GM08714 (cell line): ENCODE measurements at regions not wholly inside any gene's neighbourhood (a gene's known extent, or its start where the extent isn't known, plus 50 kb on each side); places are given as distances from the start of the nearest gene placed in this dataset.

Experiments
- H3K4me3 ChIP-seq: fragments of 200-500 bp; sonication (Bioruptor generic); 2 replicates; pipeline ENCODE4 v1.5.1; 2014; ENCODE audit warnings: mild to moderate bottlenecking, low read length, inconsistent platforms
- ZNF274 ChIP-seq: IDR thresholded peaks from 2 replicates; pipeline ENCODE4 v1.6.1; 2012; ENCODE audit warnings: mild to moderate bottlenecking, low read depth, low read length

DNA sequence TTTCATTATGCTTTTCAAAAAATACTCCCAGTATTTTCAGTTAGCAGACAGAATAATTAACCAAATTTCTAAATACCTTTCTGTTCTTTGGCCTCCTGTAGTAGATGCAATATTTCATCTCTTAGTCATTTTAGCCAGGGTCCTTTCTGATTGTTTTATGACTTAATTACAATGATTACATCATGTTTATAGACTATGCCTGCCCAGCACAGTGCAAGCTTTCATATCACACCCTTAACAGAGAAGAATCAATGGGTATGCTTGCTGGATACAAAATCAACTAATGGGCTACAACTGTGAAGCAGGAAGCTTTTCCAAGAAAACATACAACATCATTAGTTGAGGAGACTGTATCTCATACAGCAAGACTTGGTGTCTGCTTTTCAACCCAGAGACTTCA, 119.8 kb upstream of the NRSN1 start:
- no peak overlapping the region for H3K4me3 ChIP-seq
- no peak for TF ChIP-seq ZNF274

- no peak for TF ChIP-seq ZNF274
- H3K4me3 ChIP-seq: no peak overlapping the region
These were observed 116.7 kb upstream of the NRSN1 start for GRCh38 chr6:24009319-24009718.

DNA sequence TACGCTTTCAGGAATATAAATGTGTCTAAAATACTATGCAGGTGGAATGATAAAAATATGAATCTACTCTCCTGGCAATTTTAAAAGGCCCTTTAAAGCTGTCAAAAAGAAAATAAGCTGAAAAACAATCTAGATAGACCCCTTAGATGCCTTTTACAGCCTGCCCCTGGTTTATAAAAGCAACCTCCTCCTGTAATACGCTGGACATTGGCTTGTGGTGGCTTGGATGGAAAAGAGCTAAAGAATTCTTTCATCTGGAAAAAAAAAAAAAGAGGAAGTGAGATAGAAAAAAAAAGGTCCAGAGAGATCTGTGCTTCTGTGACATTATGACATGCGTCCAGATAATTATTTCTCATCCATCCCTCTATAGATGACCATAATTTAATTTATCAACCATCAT, 115.9 kb upstream of the NRSN1 start:
- H3K4me3 ChIP-seq: no peak overlapping the region
- TF ChIP-seq ZNF274: no peak

GRCh38 chr6:24016286-24016685, 109.7 kb upstream of the NRSN1 start:
- H3K4me3 ChIP-seq: no peak overlapping the region
- TF ChIP-seq ZNF274: no peak

DNA sequence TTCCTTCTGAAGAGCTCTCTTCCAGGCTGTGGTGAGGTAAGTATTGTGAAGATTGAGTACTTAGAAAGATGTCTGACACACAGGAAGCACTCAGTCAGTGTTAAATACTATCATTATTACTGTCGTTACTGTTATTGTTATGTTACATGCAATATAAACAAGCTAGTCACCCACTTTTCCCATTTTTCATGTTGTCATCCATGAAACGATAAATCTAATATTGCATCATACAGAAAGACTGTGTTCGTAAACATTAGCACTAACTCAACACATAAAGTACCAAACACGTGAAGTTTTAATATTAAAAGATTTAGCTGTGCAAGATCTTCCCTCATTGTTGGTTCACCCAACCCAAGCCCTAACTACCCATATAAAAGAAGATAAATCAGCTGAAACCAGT, 109.2 kb upstream of the NRSN1 start:
- TF ChIP-seq ZNF274: no peak
- H3K4me3 ChIP-seq: no peak overlapping the region

DNA sequence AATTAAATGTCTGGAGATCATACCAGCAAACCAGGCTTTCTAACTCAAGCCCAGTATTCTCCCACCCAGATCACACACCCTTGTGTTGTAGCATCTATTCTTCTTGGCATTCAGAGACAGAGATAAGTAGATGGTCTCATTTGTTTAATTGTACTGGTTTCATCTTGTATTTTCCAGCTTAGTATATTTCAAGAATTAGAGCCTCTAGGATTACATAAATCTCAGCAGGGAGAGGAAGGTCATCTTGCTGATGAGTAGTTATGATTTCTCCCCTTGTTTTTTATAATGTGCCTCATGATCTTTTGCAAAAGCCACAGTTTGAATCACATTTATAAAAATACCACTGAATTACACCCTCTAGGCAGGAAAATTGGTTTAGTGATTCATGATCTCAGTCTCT, 106.6 kb upstream of the NRSN1 start:
- no peak overlapping the region for H3K4me3 ChIP-seq
- TF ChIP-seq ZNF274: no peak

DNA sequence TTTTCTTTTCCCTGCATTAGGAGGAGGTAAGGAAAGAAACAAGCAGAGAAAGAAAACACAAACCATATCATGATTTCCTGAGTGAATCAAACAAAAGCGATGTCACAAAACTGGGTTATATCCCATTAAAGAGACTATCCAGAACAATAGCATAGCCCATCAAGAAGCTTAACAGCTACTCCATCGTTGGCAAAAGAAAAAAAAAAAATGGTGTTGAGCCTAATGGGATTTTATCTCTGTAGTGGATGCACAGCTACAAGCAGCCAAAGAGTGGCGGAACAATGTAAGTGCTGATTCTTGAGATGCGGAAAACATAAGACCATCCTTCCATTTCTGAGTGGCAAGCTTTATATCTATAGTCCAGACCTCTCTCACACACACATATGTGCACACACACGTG, 106.2 kb upstream of the NRSN1 start:
- no peak for TF ChIP-seq ZNF274
- H3K4me3 ChIP-seq: no peak overlapping the region

GRCh38 chr6:24026050-24026449, 100.0 kb upstream of the NRSN1 start:
- no peak overlapping the region for H3K4me3 ChIP-seq
- TF ChIP-seq ZNF274: no peak

DNA sequence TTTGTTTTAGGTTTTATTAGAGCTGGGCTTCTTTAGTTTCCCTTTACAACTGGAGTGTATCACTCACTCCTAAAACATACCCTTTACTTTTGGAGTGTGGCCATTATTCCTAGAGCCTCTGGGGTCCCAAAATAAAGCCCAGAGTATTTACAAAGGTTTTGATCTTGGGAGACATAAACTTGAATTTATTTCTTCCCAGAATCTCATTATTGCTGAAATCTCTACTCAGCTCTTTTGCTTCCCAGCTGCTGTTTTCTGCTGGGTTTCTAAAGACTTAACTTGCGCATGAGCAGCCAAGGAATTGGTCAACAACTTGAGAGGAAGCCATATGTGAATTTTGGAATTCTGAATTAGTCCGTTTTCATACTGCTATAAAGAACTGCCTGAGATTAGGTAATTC, 94.5 kb upstream of the NRSN1 start:
- no peak for TF ChIP-seq ZNF274
- H3K4me3 ChIP-seq: no peak overlapping the region

DNA sequence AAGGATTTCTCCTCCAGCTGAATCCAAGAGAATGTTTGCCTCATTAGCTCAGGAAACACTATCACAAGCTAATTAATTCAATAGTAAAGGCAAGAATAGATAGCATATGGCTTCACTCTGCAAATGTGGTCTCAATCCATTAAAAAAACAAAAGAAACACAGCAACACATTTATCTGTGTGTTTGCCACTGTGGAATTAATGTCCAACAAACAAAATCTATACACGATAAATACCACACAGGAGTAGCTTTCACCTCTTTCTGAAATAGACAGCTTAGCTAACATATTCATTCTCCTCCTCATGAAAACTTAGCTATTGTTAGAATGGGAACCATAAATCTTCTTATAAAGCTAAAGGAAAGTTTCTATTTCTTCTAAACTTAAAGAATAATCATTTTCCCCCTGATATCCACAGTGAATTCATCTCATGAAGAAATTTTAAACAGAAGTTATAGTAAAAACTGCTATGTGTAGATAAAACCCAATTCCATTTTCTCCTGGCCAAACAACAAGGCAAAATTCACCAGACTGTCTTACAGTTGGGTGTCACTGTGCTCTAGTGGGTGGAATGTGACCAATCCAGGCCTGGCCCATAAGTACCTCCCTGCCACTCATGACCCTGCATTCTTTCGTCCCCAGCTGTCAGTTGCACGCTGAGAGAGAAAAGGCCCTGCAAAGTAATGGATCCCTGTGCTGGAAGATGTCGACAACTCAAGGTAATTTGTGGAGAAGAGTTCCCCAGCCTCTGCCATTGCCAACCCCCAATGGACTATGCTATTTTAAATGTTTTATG, 92.9 kb upstream of the NRSN1 start:
- TF ChIP-seq ZNF274: no peak
- no peak overlapping the region for H3K4me3 ChIP-seq

DNA sequence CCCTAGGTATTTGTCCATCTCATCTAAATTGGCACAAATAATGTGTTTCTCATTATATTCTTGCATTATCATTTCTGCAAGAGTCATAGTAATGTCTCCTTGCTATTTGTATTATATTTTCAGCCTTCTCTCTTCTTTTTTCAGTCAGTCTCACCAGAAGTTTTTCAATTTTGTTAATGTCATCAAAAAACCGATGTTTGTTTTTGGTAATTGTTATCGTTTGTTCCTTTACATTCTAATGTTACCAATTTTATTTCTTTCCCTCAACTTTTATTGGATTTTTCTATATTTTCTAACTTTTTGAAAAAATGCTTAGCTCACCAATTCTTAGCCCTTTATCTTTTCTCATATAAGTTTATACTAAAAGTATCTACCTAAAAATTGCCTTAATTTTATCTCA, 82.2 kb upstream of the NRSN1 start:
- no peak overlapping the region for H3K4me3 ChIP-seq
- no peak for TF ChIP-seq ZNF274

- TF ChIP-seq ZNF274: no peak
- no peak overlapping the region for H3K4me3 ChIP-seq
These were observed 73.9 kb upstream of the NRSN1 start for GRCh38 chr6:24051942-24052589.

DNA sequence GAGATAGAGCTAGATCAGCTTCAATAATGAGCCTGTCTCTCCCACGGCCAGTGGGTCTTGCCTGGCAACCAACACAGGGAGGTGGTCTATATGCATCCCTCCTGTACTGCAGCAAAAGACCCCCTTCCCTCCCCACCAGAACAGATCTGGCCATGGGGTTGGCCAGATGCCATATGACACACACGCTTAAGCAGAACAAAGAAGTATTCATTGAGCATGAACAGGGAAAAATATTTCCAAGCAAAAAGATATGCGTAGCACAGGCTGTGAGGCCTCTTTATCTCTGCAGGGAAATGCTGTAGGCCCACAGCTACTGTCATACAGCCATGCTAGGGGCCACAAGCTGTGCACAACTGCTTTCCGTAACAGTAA, 73.4 kb upstream of the NRSN1 start:
- no peak for TF ChIP-seq ZNF274
- H3K4me3 ChIP-seq: no peak overlapping the region

GRCh38 chr6:24053057-24053456, 73.0 kb upstream of the NRSN1 start:
- TF ChIP-seq ZNF274: no peak

DNA sequence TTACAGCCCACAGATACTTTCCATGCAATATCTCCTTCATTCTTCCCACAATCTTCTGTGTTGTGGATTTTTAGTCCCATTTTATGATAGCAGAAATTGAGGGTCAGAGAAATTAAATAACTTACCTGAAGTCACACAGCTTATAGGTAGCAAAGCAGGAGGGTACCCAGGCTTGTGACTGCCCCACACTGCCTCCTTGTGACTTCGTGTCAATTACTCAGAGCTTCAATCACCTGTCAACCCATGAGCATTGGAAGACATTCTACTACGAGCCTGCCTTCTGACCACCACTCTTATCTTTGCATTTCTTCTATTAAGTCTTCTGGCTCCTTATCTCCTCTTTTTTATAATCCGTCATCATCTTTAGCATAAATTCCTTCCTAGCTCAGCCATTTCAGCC, 71.6 kb upstream of the NRSN1 start:
- H3K4me3 ChIP-seq: no peak overlapping the region
- TF ChIP-seq ZNF274: no peak

More at GRCh38 chr6:24053057-24053456, 73.0 kb upstream of the NRSN1 start:
- no peak overlapping the region for H3K4me3 ChIP-seq

DNA sequence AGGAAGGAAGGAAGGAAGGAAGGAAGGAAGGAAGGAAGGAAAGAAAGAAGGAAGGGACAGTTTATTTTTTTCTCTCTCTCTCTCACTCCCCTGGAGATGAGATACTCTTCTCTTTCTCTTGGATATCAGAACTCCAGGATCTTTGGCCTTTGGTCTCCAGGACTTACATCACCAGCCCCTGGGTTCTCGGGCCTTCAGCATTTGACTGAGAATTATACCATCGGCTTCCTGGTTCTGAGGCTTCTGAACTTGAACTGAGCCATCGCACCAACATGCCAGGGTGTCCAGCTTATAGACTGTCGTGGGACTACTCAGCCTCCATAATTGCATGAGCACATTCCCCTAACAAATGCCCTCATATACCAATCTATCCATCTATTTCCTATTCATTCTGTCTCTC, 69.4 kb upstream of the NRSN1 start:
- no peak overlapping the region for H3K4me3 ChIP-seq
- no peak for TF ChIP-seq ZNF274

DNA sequence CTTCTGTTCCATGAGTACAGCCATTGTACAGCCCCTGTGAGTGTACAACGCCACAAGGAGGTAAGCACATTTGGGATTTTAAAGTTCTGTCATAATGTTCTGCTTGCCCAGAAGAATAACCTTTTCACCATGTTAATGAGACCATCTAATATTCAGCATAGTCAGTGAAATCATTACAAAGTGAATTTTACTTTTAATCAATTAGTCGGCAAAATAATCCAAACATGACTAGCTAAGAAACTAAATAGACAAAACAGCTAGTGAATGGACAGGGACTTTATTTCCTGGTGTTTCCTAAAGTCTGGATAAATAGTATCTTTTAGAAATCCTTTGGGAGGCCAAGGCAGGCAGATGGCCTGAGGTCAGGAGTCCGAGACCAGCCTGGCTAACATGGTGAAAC, 69.0 kb upstream of the NRSN1 start:
- H3K4me3 ChIP-seq: no peak overlapping the region
- TF ChIP-seq ZNF274: no peak
